H1 (cell line): ENCODE measurements at regions not wholly inside any gene's neighbourhood (a gene's known extent, or its start where the extent isn't known, plus 50 kb on each side); places are given as distances from the start of the nearest gene placed in this dataset.

Source experiments
- CTCF ChIA-PET: fragments of 300-600 bp; sonication (Branson Sonifier 250); formaldehyde crosslinking; loops from one replicate; lab custom pipeline; 2021; ENCODE audit not compliant: partially characterized antibody; lab: Charles Lee
- POLR2A ChIA-PET: fragments of 300-600 bp; sonication (Branson Sonifier 250); formaldehyde crosslinking; loops from one replicate; lab custom pipeline; 2021; ENCODE audit warnings: inconsistent platforms; ENCODE audit not compliant: partially characterized antibody; lab: Charles Lee
- DNase-seq, 2 experiments: peaks; one replicate each; pipeline versions ENCODE4 v3.0.0 to v3.0.0-alpha.2; 2010 to 2022; ENCODE audit warnings: low spot score in 2 of 2, low read depth in 1 of 2, mixed read lengths in 1 of 2
- FAIRE-seq: peaks from 2 replicates; lab custom pipeline; 2011; peaks lifted over from hg19 to GRCh38; lab: Jason Lieb, UNC
- H2AFZ ChIP-seq: 2 replicates; pipeline ENCODE4 v1.8.1; 2012; ENCODE audit warnings: low read length, inconsistent platforms
- H2AK5ac ChIP-seq: 2 replicates; pipeline ENCODE4 v1.6.1; 2013; ENCODE audit warnings: low read depth, low read length
- H2BK120ac ChIP-seq: replicated peaks from 2 replicates; pipeline ENCODE3; 2013; ENCODE audit warnings: low read depth, low read length, inconsistent platforms
- H2BK12ac ChIP-seq: 2 replicates; pipeline ENCODE4 v1.6.1; 2013; ENCODE audit warnings: low read depth, low read length
- H2BK15ac ChIP-seq: 2 replicates; pipeline ENCODE4 v1.6.1; 2013; ENCODE audit warnings: low read length
- H2BK20ac ChIP-seq: 2 replicates; pipeline ENCODE4 v1.6.1; 2013; ENCODE audit warnings: low read length
- H2BK5ac ChIP-seq: 2 replicates; pipeline ENCODE4 v1.6.1; 2013; ENCODE audit warnings: low read depth, low read length
- H3K14ac ChIP-seq: 2 replicates; pipeline ENCODE4 v1.6.1; 2013; ENCODE audit warnings: inconsistent platforms; ENCODE audit not compliant: insufficient read length
- H3K18ac ChIP-seq: 2 replicates; pipeline ENCODE4 v1.6.1; 2013; ENCODE audit warnings: low read length; ENCODE audit errors: extremely low read depth
- H3K23ac ChIP-seq: 2 replicates; pipeline ENCODE4 v1.6.1; 2013; ENCODE audit warnings: inconsistent platforms; ENCODE audit not compliant: insufficient read length
- H3K23me2 ChIP-seq: 2 replicates; pipeline ENCODE4 v1.6.1; 2013; ENCODE audit warnings: low read depth, low read length
- H3K27ac ChIP-seq: 2 replicates; pipeline ENCODE4 v1.6.1; 2011; ENCODE audit warnings: low read depth, low read length, inconsistent platforms
- H3K27me3 ChIP-seq, 4 experiments: replicated peaks in 1 of 4; 1 replicate in 1 of 4; 2 replicates in 3 of 4; pipeline versions ENCODE4 v1.6.1 to v1.8.1; 2011 to 2013; ENCODE audit warnings: low read length in 3 of 4, mild to moderate bottlenecking in 3 of 4, inconsistent platforms in 2 of 4, mixed read lengths in 2 of 4, moderate library complexity in 1 of 4; ENCODE audit not compliant: control insufficient read depth in 3 of 4, insufficient read depth in 3 of 4; ENCODE audit errors: extremely low read depth in 1 of 4
- H3K36me3 ChIP-seq, 4 experiments: 2 replicates each; pipeline versions ENCODE4 v1.6.1 to v1.8.1; 2011 to 2013; ENCODE audit warnings: mild to moderate bottlenecking in 4 of 4, low read length in 3 of 4, moderate library complexity in 2 of 4, control low read depth in 1 of 4, inconsistent platforms in 1 of 4; ENCODE audit not compliant: insufficient read depth in 4 of 4, control insufficient read depth in 2 of 4
- H3K4ac ChIP-seq: replicated peaks from 2 replicates; pipeline ENCODE3; 2013; ENCODE audit warnings: low read length, low read depth, mixed read lengths, inconsistent platforms; ENCODE audit not compliant: insufficient read length
- H3K4me1 ChIP-seq, 4 experiments: replicated peaks in 1 of 4; 1 replicate in 1 of 4; 2 replicates in 3 of 4; pipeline versions ENCODE4 v1.6.1 to v1.8.1; 2011 to 2013; ENCODE audit warnings: low read length in 3 of 4, inconsistent platforms in 2 of 4, mixed read lengths in 1 of 4; ENCODE audit not compliant: insufficient read depth in 4 of 4, control insufficient read depth in 3 of 4
- H3K4me2 ChIP-seq, 2 experiments: 2 replicates each; pipeline versions ENCODE4 v1.6.1 to v1.8.1; 2011 to 2013; ENCODE audit warnings: low read depth in 2 of 2, low read length in 2 of 2, control low read depth in 1 of 2, inconsistent platforms in 1 of 2, mild to moderate bottlenecking in 1 of 2; ENCODE audit not compliant: insufficient read depth in 1 of 2
- H3K4me3 ChIP-seq, 4 experiments: fragments of 200-600, 300-600 bp in 1 of 4; sonication (generic), shearing (Covaris generic), sonication (Bioruptor Twin) in 1 of 4; 2 replicates each; pipeline versions ENCODE4 v1.5.1 to v1.8.1; 2011 to 2016; ENCODE audit warnings: low read length in 4 of 4, low read depth in 3 of 4, control low read depth in 2 of 4, inconsistent platforms in 2 of 4, mild to moderate bottlenecking in 2 of 4, mixed read lengths in 1 of 4, moderate library complexity in 1 of 4; ENCODE audit not compliant: insufficient read depth in 2 of 4; ENCODE audit errors: extremely low read depth in 1 of 4
- H3K56ac ChIP-seq: replicated peaks from 2 replicates; pipeline ENCODE3; 2013; ENCODE audit warnings: low read depth, mild to moderate bottlenecking, mixed read lengths, low read length, inconsistent platforms; ENCODE audit not compliant: insufficient read length
- H3K79me1 ChIP-seq: 2 replicates; pipeline ENCODE4 v1.6.1; 2013; ENCODE audit warnings: low read depth, low read length, control low read depth
- H3K79me2 ChIP-seq, 2 experiments: 2 replicates each; pipeline versions ENCODE4 v1.6.1 to v1.8.1; 2012 to 2013; ENCODE audit warnings: low read length in 2 of 2, mild to moderate bottlenecking in 2 of 2, inconsistent platforms in 1 of 2; ENCODE audit not compliant: insufficient read depth in 2 of 2, control insufficient read depth in 1 of 2
- H3K9ac ChIP-seq, 4 experiments: replicated peaks in 1 of 4; 1 replicate in 1 of 4; 2 replicates in 3 of 4; pipeline versions ENCODE4 v1.6.1 to v1.8.1; 2011 to 2013; ENCODE audit warnings: low read depth in 3 of 4, low read length in 3 of 4, control low read depth in 2 of 4, mild to moderate bottlenecking in 2 of 4, moderate library complexity in 2 of 4, inconsistent platforms in 1 of 4; ENCODE audit errors: extremely low read depth in 1 of 4
- H3K9me3 ChIP-seq, 2 experiments: 2 replicates each; pipeline versions ENCODE4 v1.6.1 to v1.8.1; 2012 to 2013; ENCODE audit warnings: mild to moderate bottlenecking in 2 of 2, moderate library complexity in 2 of 2, control low read depth in 1 of 2, inconsistent platforms in 1 of 2, low read depth in 1 of 2, low read length in 1 of 2, mixed read lengths in 1 of 2; ENCODE audit not compliant: insufficient read depth in 2 of 2
- H4K20me1 ChIP-seq, 2 experiments: replicated peaks in 1 of 2; 2 replicates each; pipeline versions ENCODE3 to v1.8.1; 2011 to 2013; ENCODE audit warnings: inconsistent platforms in 2 of 2, low read length in 2 of 2, mild to moderate bottlenecking in 1 of 2; ENCODE audit not compliant: insufficient read depth in 2 of 2, control insufficient read depth in 1 of 2
- H4K5ac ChIP-seq: 2 replicates; pipeline ENCODE4 v1.6.1; 2013; ENCODE audit warnings: low read length, low read depth, mixed read lengths, inconsistent platforms; ENCODE audit not compliant: insufficient read length
- H4K8ac ChIP-seq: 2 replicates; pipeline ENCODE4 v1.8.0; 2013; ENCODE audit warnings: mild to moderate bottlenecking, moderate library complexity, low read length, inconsistent platforms; ENCODE audit not compliant: insufficient read depth; ENCODE audit errors: extremely low read depth
- H4K91ac ChIP-seq: replicated peaks from 2 replicates; pipeline ENCODE3; 2013; ENCODE audit warnings: low read length, mixed read lengths, inconsistent platforms; ENCODE audit not compliant: insufficient read length
- FOSL1 ChIP-seq: IDR thresholded peaks from 2 replicates; pipeline ENCODE4 v1.6.1; 2011; ENCODE audit warnings: mild to moderate bottlenecking, low read depth, low read length, moderate library complexity; ENCODE audit not compliant: insufficient read depth
- NANOG ChIP-seq: IDR thresholded peaks from 2 replicates; pipeline ENCODE4 v1.6.1; 2011; ENCODE audit warnings: low read length, low read depth, mild to moderate bottlenecking, inconsistent platforms; ENCODE audit not compliant: insufficient read depth, poor library complexity, severe bottlenecking
- RAD21 ChIP-seq, 2 experiments: IDR thresholded peaks in 1 of 2; conservative IDR thresholded peaks in 1 of 2; 2 replicates each; pipeline ENCODE4 v1.6.1; 2011; ENCODE audit warnings: low read depth in 2 of 2, low read length in 2 of 2, improper control_type of control experiment in 1 of 2, inconsistent platforms in 1 of 2, mild to moderate bottlenecking in 1 of 2, moderate library complexity in 1 of 2
- SRF ChIP-seq: IDR thresholded peaks from 2 replicates; pipeline ENCODE4 v1.6.1; 2011; ENCODE audit warnings: mild to moderate bottlenecking, low read depth, low read length, moderate library complexity
- WGBS, 2 experiments: shearing (Covaris generic) in 1 of 2; methylation state at CpG; one replicate each; pipeline versions ENCODE4 v1.1.6 to v1.1.7; 2013 to 2015; ENCODE audit warnings: low lambda C conversion rate in 2 of 2, mixed read lengths in 2 of 2, inconsistent platforms in 1 of 2, low coverage in 1 of 2, missing lambda C conversion rate in 1 of 2; ENCODE audit not compliant: insufficient replicate concordance in 2 of 2, insufficient coverage in 1 of 2, insufficient read length in 1 of 2; ENCODE audit errors: extremely low coverage in 1 of 2, missing lambda C conversion rate in 1 of 2; 5-methylcytosine and 5-hydroxymethylcytosine counted together
- TF ChIP-seq, protein P1 (sequence below), 3 experiments: IDR thresholded peaks; 1 replicate in 2 of 3; 2 replicates in 1 of 3; pipeline versions ENCODE4 v1.5.1 to v1.6.1; 2011; ENCODE audit warnings: low read length in 3 of 3, mild to moderate bottlenecking in 3 of 3, inconsistent platforms in 2 of 3, low read depth in 1 of 3, moderate library complexity in 1 of 3; ENCODE audit not compliant: insufficient read depth in 1 of 3; ENCODE audit errors: control extremely low read depth in 1 of 3

DNA sequence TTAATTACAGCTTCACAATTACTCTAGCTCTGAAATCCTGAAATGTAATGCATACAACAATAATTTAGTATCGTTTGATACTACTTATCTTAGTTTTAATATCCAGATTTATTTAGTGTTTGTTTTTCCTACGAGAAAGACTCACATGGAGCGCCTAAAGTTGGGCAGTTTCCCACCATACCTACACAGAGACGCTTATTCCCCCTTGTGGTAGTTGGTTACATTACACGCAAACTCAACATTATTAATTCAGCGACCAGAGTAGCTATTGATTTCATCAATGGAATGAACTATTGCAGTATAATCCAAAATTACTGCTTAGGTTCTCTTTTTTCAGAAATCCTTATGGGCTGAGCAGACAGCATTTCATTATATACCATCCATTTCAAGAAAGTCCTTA lies 164.0 kb upstream of the REG3G start:
- Histone ChIP-seq H2AK5ac (no peak overlapping the region), H3K9ac (no peak overlapping the region), H3K9me3 (no peaks in the 10 kb centered on the region), H2BK12ac (no peak overlapping the region), H4K91ac (no peak overlapping the region), H2BK5ac (no peak overlapping the region), H4K20me1 (no peaks in the 10 kb centered on the region), H3K79me2 (no peaks in the 10 kb centered on the region), H2BK120ac (no peak overlapping the region), H4K8ac (no peak overlapping the region), H2BK15ac (no peak overlapping the region), H3K79me1 (no peaks in the 10 kb centered on the region), H3K27me3 (no peaks in the 10 kb centered on the region), H4K5ac (no peak overlapping the region), H3K23ac (no peak overlapping the region), H2AFZ (no peak overlapping the region), H3K14ac (no peak overlapping the region), H3K27ac (no peak overlapping the region), H2BK20ac (no peak overlapping the region), H3K18ac (no peak overlapping the region), H3K23me2 (no peaks in the 10 kb centered on the region), H3K4me2 (no peak overlapping the region), H3K4me1 (no peaks in the 10 kb centered on the region; a peak in 1 of 7 replicates), H3K36me3 (no peaks in the 10 kb centered on the region), H3K4me3 (no peak overlapping the region), H3K4ac (no peak overlapping the region), H3K56ac (no peak overlapping the region)
- ChIA-PET CTCF (interaction anchor here (0.6 to 3.0 kb wide), 43 partner anchors 9 to 1920 kb away, joined by 3 to 27 read pairs (median 4); no protein-coding TSS in a partner anchor), POLR2A (no interaction called here)
- DNase-seq (no peak), FAIRE-seq (peak; percentile 87)
- WGBS, 2 experiments, result 32% methylated on average over 6 of the region's 6 CpGs; no CpG with 5 or more reads in 1 of the 2 experiments
- TF ChIP-seq RAD21 (IDR thresholded peaks at IDR 0.05 in 1 of 2, conservative IDR thresholded peaks at IDR 0.05 in 1 of 2; ENCODE audit: low read depth in 2 of 2, low read length in 2 of 2), result peak; percentile 77
- TF ChIP-seq, protein P1, sequence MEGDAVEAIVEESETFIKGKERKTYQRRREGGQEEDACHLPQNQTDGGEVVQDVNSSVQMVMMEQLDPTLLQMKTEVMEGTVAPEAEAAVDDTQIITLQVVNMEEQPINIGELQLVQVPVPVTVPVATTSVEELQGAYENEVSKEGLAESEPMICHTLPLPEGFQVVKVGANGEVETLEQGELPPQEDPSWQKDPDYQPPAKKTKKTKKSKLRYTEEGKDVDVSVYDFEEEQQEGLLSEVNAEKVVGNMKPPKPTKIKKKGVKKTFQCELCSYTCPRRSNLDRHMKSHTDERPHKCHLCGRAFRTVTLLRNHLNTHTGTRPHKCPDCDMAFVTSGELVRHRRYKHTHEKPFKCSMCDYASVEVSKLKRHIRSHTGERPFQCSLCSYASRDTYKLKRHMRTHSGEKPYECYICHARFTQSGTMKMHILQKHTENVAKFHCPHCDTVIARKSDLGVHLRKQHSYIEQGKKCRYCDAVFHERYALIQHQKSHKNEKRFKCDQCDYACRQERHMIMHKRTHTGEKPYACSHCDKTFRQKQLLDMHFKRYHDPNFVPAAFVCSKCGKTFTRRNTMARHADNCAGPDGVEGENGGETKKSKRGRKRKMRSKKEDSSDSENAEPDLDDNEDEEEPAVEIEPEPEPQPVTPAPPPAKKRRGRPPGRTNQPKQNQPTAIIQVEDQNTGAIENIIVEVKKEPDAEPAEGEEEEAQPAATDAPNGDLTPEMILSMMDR (IDR thresholded peaks at IDR 0.05; ENCODE audit: control extremely low read depth in 1 of 3, insufficient read depth in 1 of 3, low read depth in 1 of 3, low read length in 3 of 3), result peak in 2 of 3 experiments; percentile 65; a peak in 3 of 4 replicates
- TF ChIP-seq SRF, result no peak
- no peak for TF ChIP-seq FOSL1
- no peak for TF ChIP-seq NANOG
